ENCODE measurements at regions not wholly inside any gene's neighbourhood (a gene's known extent, or its start where the extent isn't known, plus 50 kb on each side); places are given as distances from the start of the nearest gene placed in this dataset.

DNA sequence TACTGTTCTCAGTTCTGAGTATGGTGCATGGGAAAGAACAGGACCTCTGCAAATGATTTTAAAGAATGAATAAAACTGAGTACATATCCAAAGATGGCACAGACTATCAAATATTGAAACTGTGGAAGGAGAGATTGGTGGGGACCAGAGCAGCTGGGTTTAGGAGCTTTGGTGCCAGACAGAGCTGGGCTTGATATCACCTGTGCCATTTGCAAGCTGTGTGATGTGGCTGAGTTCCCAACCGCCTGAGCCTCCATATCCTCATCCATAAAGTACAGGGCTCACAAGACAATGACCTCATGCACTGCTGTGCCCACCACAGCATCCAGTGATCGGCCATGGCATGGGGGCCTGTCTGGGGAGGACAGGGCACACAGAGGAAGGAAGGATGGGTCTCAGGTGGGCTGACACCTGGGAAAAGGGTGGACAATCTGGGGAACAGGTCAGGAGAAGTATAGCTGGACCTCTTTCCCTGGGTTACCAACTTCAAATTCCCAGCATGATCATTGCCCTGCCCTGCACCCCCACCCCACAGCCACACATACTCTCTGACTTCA, 83.9 kb upstream of the RAB6C start:
- intact Hi-C loops (cut with DNase I) = no loop called here
- peaks cover 0 to 27% of the 10 kb centered on the region in 2 donors for H3K27me3 ChIP-seq
- no peak for TF ChIP-seq CTCF (IDR thresholded peaks at IDR 0.05)
- H3K27ac ChIP-seq = no peak overlapping the region
- DNase-seq = no peak
- H3K9me3 ChIP-seq = no peaks in the 10 kb centered on the region
- H3K4me3 ChIP-seq = no peak overlapping the region
- no peaks in the 10 kb centered on the region for H3K4me1 ChIP-seq
- H3K36me3 ChIP-seq = no peaks in the 10 kb centered on the region
- no peak for ATAC-seq

DNA sequence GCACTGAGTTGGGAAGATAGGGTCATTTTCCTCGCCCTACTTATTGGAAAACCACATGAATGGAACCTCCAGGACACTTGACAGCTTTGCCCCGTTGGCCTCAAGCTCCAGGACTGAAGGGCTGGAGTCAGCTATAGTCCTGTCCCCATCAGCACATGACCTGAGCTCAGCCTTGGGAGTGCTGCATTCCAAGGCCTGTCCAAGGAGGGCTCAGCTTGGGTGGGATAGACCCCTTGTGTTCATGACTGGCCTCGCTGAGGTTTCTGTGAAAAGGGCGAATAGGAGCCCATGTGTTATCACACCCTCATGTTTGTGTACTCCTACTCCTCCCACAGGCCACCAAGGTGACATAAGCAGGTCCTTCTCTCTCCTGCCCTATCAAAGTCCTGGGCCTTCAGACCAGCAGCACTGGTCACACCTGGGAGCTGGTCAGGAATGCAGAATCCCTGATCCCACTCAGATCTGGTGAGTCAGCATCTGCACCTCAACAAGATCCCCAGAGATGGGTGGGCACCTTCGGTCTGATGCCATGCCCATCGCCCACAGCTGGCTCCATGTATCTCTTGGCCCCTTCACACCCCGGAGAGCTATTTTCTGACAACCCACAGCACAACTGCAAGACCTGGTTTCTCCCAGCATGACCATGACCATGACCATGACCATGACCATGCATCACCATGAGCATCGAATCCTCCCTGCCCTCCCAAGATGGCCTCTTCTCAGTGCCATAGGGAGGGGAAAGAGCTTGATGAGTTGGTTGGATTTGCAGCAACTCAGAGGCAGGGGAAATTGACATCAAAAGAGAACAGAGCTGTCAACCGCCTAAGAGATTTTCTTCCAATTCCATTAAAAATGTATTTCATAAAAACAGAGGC, 83.0 kb upstream of the RAB6C start:
- H3K36me3 ChIP-seq = no peaks in the 10 kb centered on the region
- no peaks in the 10 kb centered on the region for H3K9me3 ChIP-seq
- TF ChIP-seq CTCF (IDR thresholded peaks at IDR 0.05) = no peak
- DNase-seq = no peak
- no peak for ATAC-seq
- intact Hi-C loops (cut with DNase I) = no loop called here
- no peaks in the 10 kb centered on the region for H3K4me1 ChIP-seq
- H3K4me3 ChIP-seq = no peak overlapping the region
- peaks cover 0 to 22% of the 10 kb centered on the region in 2 donors for H3K27me3 ChIP-seq
- no peak overlapping the region for H3K27ac ChIP-seq

- Histone ChIP-seq H3K27ac (no peak overlapping the region), H3K4me1 (no peaks in the 10 kb centered on the region), H3K9me3 (no peaks in the 10 kb centered on the region), H3K4me3 (no peak overlapping the region), H3K27me3 (peaks cover 0 to 17% of the 10 kb centered on the region in 2 donors), H3K36me3 (no peaks in the 10 kb centered on the region)
- no peak for ATAC-seq
- no peak for TF ChIP-seq CTCF (IDR thresholded peaks at IDR 0.05)
- intact Hi-C loops (cut with DNase I) = no loop called here
- peak in 1 of 4 donors; percentile 21 for DNase-seq
These were observed 77.6 kb upstream of the RAB6C start for GRCh38 chr2:129901754-129902415.

DNA sequence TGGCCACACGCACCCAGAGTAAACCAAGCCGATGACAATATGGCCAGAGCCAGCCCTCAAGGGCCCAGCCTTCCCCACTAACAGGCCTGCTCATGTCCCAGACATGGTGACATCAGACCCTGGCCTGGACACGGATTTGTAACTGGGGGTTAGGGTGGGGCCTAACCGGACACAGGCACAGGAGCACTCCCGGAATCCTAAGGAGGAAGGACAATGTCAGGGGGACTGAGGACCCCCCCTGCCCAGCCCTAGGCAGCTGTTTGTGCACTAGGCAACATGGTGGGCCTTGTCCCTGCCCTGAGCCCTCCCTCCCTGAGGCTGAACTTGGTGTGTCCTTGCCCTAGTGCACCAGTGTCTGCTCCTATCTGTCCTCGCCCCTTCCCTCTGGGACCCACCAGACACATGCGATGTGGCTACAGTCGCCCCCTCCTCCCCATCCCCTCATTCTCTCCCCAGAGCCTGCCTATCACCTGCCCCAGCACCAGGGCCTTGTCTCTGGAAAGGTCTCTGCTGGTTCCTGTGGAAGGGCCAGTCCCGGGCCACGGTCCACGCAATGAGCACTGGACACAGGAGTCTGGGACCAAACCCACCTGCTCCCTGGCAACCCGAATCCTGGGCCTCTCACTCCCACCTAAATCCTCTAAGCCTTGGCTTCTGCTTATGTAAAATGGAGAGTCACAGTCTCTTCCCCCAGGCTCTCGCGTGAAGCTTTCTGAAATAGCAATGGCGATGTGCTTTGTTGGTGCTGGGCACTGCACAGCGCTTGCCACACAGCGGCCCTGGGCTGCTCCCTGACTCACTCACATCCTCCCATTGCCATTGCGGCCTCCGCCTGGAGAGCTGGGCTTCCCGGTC, 76.5 kb upstream of the RAB6C start:
- no peak for TF ChIP-seq CTCF (IDR thresholded peaks at IDR 0.05)
- no peak for DNase-seq
- Histone ChIP-seq H3K36me3 (no peaks in the 10 kb centered on the region), H3K9me3 (no peaks in the 10 kb centered on the region), H3K27ac (no peak overlapping the region), H3K4me3 (no peak overlapping the region), H3K4me1 (no peaks in the 10 kb centered on the region), H3K27me3 (peaks cover 0 to 16% of the 10 kb centered on the region in 2 donors)
- ATAC-seq = no peak
- intact Hi-C loops (cut with DNase I) = no loop called here
